Sciatic nerve (tissue), 2 donors: ENCODE measurements at regions not wholly inside any gene's neighbourhood (a gene's known extent, or its start where the extent isn't known, plus 50 kb on each side); places are given as distances from the start of the nearest gene placed in this dataset.

ENCODE experiments used
- ATAC-seq: fragments of 200-7000 bp; cut with Tn5 transposase; one replicate; pipeline ENCODE4 v1.9.1; 2020; ENCODE audit warnings: mild to moderate bottlenecking, moderate library complexity
- DNase-seq: peaks from one replicate; pipeline ENCODE4 v3.0.0-alpha.2; 2020; ENCODE audit warnings: low spot score
- intact Hi-C: fragments of 100-400 bp; cut with DNase I; formaldehyde crosslinking; loops from one replicate; pipeline ENCODE4 v1.14.2; 2022
- donor health status: DM: no; HTN: no; CAD: no.
- donor health status: DM: no; HTN: no; CAD: no.

- ATAC-seq (peak; percentile 58), DNase-seq (no peak)
- intact Hi-C loops: no loop called here
Observed at GRCh38 chr7:50185208-50185607, 92.2 kb upstream of the ZPBP start.

GRCh38 chr7:50184271-50184990 lies 91.4 kb upstream of the ZPBP start:
- intact Hi-C loops: no loop called here
- DNase-seq (no peak), ATAC-seq (no peak)

GRCh38 chr7:50182759-50183158 lies 89.7 kb upstream of the ZPBP start:
- intact Hi-C loops: no loop called here
- peak; percentile 67 for ATAC-seq

GRCh38 chr7:50181081-50181480 lies 88.0 kb upstream of the ZPBP start:
- ATAC-seq (no peak), DNase-seq (no peak)
- intact Hi-C loops: no loop called here

More at GRCh38 chr7:50182759-50183158, 89.7 kb upstream of the ZPBP start:
- DNase-seq: no peak

- no peak for DNase-seq
- no peak for ATAC-seq
- intact Hi-C loops: no loop called here
Observed at GRCh38 chr7:50178166-50178565, 85.1 kb upstream of the ZPBP start.

- DNase-seq (no peak), ATAC-seq (no peak)
- intact Hi-C loops: no loop called here
Observed at GRCh38 chr7:50174948-50175347, 81.9 kb upstream of the ZPBP start.

- intact Hi-C loops: no loop called here
- no peak for DNase-seq
- ATAC-seq: no peak
Observed at GRCh38 chr7:50166997-50167965, 74.2 kb upstream of the ZPBP start.

GRCh38 chr7:50164559-50165170 lies 71.6 kb upstream of the ZPBP start:
- no peak for ATAC-seq

GRCh38 chr7:50160206-50160605 lies 67.2 kb upstream of the ZPBP start:
- no peak for ATAC-seq
- intact Hi-C loops: no loop called here
- DNase-seq: no peak

More at GRCh38 chr7:50164559-50165170, 71.6 kb upstream of the ZPBP start:
- no peak for DNase-seq
- intact Hi-C loops: no loop called here

GRCh38 chr7:50159154-50159553 lies 66.1 kb upstream of the ZPBP start:
- DNase-seq (no peak), ATAC-seq (no peak)
- intact Hi-C loops: no loop called here

GRCh38 chr7:50156706-50157105 lies 63.7 kb upstream of the ZPBP start:
- intact Hi-C loops: no loop called here
- no peak for ATAC-seq
- DNase-seq: no peak

- no peak for ATAC-seq
- intact Hi-C loops: no loop called here
- no peak for DNase-seq
Observed at GRCh38 chr7:50156163-50156562, 63.1 kb upstream of the ZPBP start.

- no peak for ATAC-seq
- no peak for DNase-seq
- intact Hi-C loops: no loop called here
Observed at GRCh38 chr7:50155755-50156154, 62.7 kb upstream of the ZPBP start.

GRCh38 chr7:50153995-50154394 lies 60.9 kb upstream of the ZPBP start:
- intact Hi-C loops: no loop called here
- DNase-seq (no peak), ATAC-seq (no peak)

- DNase-seq: no peak
- intact Hi-C loops: no loop called here
- ATAC-seq: no peak
Observed at GRCh38 chr7:50153148-50153547, 60.1 kb upstream of the ZPBP start.

GRCh38 chr7:50152486-50152885 lies 59.4 kb upstream of the ZPBP start:
- ATAC-seq (no peak), DNase-seq (no peak)
- intact Hi-C loops: no loop called here

- no peak for ATAC-seq
- DNase-seq: no peak
- intact Hi-C loops: no loop called here
Observed at GRCh38 chr7:50151661-50152060, 58.6 kb upstream of the ZPBP start.

GRCh38 chr7:50151001-50151400 lies 58.0 kb upstream of the ZPBP start:
- ATAC-seq (no peak), DNase-seq (no peak)
- intact Hi-C loops: no loop called here

- no peak for DNase-seq
- ATAC-seq: no peak
- intact Hi-C loops: no loop called here
Observed at GRCh38 chr7:50149369-50149768, 56.3 kb upstream of the ZPBP start.
